ENCODE measurements at regions not wholly inside any gene's neighbourhood (a gene's known extent, or its start where the extent isn't known, plus 50 kb on each side); places are given as distances from the start of the nearest gene placed in this dataset.

DNA sequence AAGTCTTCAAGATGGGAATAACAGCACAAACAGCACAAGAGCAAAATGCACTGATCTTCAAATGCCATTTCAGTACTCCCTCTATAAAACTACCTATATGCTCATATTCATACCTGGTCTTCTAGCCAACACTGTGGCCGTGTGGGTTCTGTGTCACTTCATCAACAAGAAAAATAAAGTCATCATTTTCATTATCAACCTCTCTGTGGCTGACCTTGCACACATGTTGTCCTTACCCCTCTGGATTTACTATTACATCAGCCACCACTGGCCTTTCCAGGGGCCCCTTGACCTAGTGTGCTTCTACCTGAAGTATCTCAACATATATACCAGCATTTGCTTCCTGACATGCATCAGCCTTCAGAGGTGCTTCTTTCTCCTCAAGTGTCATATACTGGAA, 59.6 kb upstream of the GPR174 start:
- Histone ChIP-seq H3K27me3 (no peaks in the 10 kb centered on the region), H3K9me3 (replicated peaks in 1 of 3) (no peaks in the 10 kb centered on the region), H3K36me3 (replicated peaks in 1 of 2) (no peaks in the 10 kb centered on the region), H3K4me1 (replicated peaks in 1 of 2) (no peaks in the 10 kb centered on the region), H3K4me3 (no peak overlapping the region), H3K27ac (no peak overlapping the region)
- intact Hi-C loops (cut with DNase I) = no loop called here
- 35 to 56% (median 49%) methylated on average over 1 of the region's 1 CpG for WGBS, 4 donors
- no peak for TF ChIP-seq POLR2A (IDR thresholded peaks at IDR 0.05)
- TF ChIP-seq, protein P1, sequence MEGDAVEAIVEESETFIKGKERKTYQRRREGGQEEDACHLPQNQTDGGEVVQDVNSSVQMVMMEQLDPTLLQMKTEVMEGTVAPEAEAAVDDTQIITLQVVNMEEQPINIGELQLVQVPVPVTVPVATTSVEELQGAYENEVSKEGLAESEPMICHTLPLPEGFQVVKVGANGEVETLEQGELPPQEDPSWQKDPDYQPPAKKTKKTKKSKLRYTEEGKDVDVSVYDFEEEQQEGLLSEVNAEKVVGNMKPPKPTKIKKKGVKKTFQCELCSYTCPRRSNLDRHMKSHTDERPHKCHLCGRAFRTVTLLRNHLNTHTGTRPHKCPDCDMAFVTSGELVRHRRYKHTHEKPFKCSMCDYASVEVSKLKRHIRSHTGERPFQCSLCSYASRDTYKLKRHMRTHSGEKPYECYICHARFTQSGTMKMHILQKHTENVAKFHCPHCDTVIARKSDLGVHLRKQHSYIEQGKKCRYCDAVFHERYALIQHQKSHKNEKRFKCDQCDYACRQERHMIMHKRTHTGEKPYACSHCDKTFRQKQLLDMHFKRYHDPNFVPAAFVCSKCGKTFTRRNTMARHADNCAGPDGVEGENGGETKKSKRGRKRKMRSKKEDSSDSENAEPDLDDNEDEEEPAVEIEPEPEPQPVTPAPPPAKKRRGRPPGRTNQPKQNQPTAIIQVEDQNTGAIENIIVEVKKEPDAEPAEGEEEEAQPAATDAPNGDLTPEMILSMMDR (IDR thresholded peaks at IDR 0.05) = no peak
- DNase-seq = no peak

DNA sequence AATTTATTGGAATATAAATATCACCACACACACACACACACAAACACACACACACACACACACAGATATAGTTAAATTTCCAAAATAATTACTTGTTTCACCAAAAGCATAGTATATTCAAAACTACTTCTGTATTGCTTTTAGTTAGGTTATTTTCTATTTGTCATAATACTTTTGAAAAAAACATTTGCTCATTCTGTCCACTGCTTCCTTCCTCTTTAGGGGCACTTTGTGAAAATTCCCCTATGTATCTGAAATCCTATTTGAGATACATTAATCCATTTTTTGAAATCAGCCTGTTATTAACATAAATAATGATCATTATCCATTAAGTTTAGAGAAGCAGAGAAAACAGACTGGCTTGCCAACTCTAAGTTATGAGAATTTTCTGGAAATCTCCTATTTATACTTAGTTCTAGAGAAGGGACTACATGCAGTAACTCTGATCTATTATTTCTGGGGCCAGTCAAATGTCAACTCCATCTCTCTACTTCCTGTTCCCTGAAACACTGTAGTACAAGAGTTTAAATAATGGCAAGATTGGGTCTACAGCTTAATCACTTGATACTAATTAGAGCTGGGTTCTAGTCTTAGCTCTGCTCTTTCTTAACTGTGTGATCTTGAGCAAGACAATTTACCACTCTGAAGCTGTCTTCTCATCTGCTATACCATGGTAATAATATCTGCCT, 54.4 kb upstream of the GPR174 start:
- Histone ChIP-seq H3K4me1 (replicated peaks in 1 of 2) (no peaks in the 10 kb centered on the region), H3K9me3 (replicated peaks in 1 of 3) (no peaks in the 10 kb centered on the region), H3K36me3 (replicated peaks in 1 of 2) (no peaks in the 10 kb centered on the region), H3K4me3 (no peak overlapping the region), H3K27ac (no peak overlapping the region), H3K27me3 (peaks cover 15% of the 10 kb centered on the region)
- no peak for DNase-seq
- intact Hi-C loops (cut with DNase I) = no loop called here
- TF ChIP-seq, protein P1 (IDR thresholded peaks at IDR 0.05) = no peak

DNA sequence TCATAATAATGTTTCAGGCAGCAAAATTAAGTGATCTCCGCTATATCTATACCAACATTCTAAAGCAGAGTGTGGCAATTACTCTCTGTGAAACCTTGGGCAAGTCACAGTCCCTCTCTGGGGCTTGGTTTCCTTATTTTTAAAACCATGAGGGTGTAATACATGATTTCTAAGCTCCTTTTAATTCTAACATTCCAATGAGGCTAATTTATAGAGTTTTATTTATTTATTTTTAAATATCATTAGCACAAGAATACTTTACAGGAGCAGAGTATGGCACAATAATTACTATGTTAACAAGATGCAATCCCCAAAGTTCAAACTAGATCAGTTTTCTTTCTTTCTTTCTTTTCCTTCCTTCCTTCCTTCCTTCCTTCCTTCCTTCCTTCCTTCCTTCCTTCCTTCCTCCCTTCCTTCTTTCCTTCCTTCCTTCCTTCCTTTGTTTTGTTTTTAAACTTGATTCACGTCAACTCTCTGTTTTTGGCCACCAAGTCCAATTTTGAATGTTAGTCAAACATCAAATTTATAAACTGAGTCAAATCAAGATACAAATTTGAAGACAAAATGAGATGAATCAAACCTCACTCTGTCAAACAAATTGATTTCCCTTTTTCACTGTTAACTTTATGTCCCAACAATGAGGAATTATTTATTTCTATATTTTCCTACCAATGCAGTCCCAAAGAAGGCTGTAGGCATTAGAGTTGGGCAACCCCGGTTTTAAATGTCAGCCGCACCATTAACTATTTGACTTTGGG, 50.2 kb upstream of the GPR174 start:
- TF ChIP-seq, protein P1 (IDR thresholded peaks at IDR 0.05) = no peak
- no peak for TF ChIP-seq POLR2A (IDR thresholded peaks at IDR 0.05)
- DNase-seq = no peak
- H3K27me3 ChIP-seq = peaks cover 17% of the 10 kb centered on the region
- no peak overlapping the region for H3K4me3 ChIP-seq
- no peaks in the 10 kb centered on the region for H3K36me3 ChIP-seq (replicated peaks in 1 of 2)
- intact Hi-C loops (cut with DNase I) = no loop called here
- no peaks in the 10 kb centered on the region for H3K4me1 ChIP-seq (replicated peaks in 1 of 2)
- WGBS, 4 donors = 65 to 90% (median 78%) methylated on average over 4 of the region's 4 CpGs
- H3K27ac ChIP-seq = no peak overlapping the region
- H3K9me3 ChIP-seq (replicated peaks in 1 of 3) = no peaks in the 10 kb centered on the region
